ENCODE measurements at regions not wholly inside any gene's neighbourhood (a gene's known extent, or its start where the extent isn't known, plus 50 kb on each side); places are given as distances from the start of the nearest gene placed in this dataset.

- DNase-seq, result no peak
Observed at GRCh38 chr5:125190232-125191087, 444.0 kb upstream of the ZNF608 start.

GRCh38 chr5:125194883-125195282 lies 448.4 kb upstream of the ZNF608 start:
- DNase-seq, result no peak

- no peak for DNase-seq
Observed at GRCh38 chr5:125196481-125197111, 450.2 kb upstream of the ZNF608 start.

- DNase-seq, result no peak
Observed at GRCh38 chr5:125197321-125197720, 450.9 kb upstream of the ZNF608 start.

- DNase-seq, result no peak
Observed at GRCh38 chr5:125198270-125198974, 452.0 kb upstream of the ZNF608 start.

- DNase-seq, result no peak
Observed at GRCh38 chr5:125199373-125199772, 452.9 kb upstream of the ZNF608 start.

GRCh38 chr5:125199968-125200865 lies 453.8 kb upstream of the ZNF608 start:
- DNase-seq, result no peak

- no peak for DNase-seq
Observed at GRCh38 chr5:125200866-125201373, 454.5 kb upstream of the ZNF608 start.

GRCh38 chr5:125201446-125202052 lies 455.1 kb upstream of the ZNF608 start:
- no peak for DNase-seq

- no peak for DNase-seq
Observed at GRCh38 chr5:125202353-125202752, 455.9 kb upstream of the ZNF608 start.

- no peak for DNase-seq
Observed at GRCh38 chr5:125202871-125203438, 456.5 kb upstream of the ZNF608 start.

GRCh38 chr5:125203912-125204311 lies 457.5 kb upstream of the ZNF608 start:
- no peak for DNase-seq

GRCh38 chr5:125205601-125206225 lies 459.3 kb upstream of the ZNF608 start:
- DNase-seq, result no peak

GRCh38 chr5:125207856-125208255 lies 461.4 kb upstream of the ZNF608 start:
- no peak for DNase-seq

GRCh38 chr5:125209650-125210049 lies 463.2 kb upstream of the ZNF608 start:
- no peak for DNase-seq

GRCh38 chr5:125210242-125210947 lies 464.0 kb upstream of the ZNF608 start:
- no peak for DNase-seq

GRCh38 chr5:125214080-125214479 lies 467.6 kb upstream of the ZNF608 start:
- no peak for DNase-seq

GRCh38 chr5:125215593-125215992 lies 469.2 kb upstream of the ZNF608 start:
- no peak for DNase-seq

- no peak for DNase-seq
Observed at GRCh38 chr5:125219710-125220109, 473.3 kb upstream of the ZNF608 start.

GRCh38 chr5:125220284-125220683 lies 473.8 kb upstream of the ZNF608 start:
- DNase-seq, result no peak

Data from effector CD4-positive, alpha-beta T cell (primary cell).